ENCODE measurements at regions not wholly inside any gene's neighbourhood (a gene's known extent, or its start where the extent isn't known, plus 50 kb on each side); places are given as distances from the start of the nearest gene placed in this dataset.

- TF ChIP-seq ZFP30 (CRISPR knock-in tag; IDR thresholded peaks at IDR 0.05) (no peak), BACH2 (CRISPR knock-in tag; IDR thresholded peaks at IDR 0.05; ENCODE audit: borderline replicate concordance) (no peak), ESRRG (CRISPR knock-in tag; IDR thresholded peaks at IDR 0.05) (no peak), ZC3H10 (CRISPR knock-in tag; IDR thresholded peaks at IDR 0.05) (no peak), ISL1 (CRISPR knock-in tag; IDR thresholded peaks at IDR 0.05) (no peak)
These were observed 419.6 kb upstream of the POU3F3 start for GRCh38 chr2:104434318-104434792.

Measured in SK-N-SH treated with all-trans-retinoic acid at 6 μM for 48 hours (cell line).